Parathyroid adenoma (tissue), 2 donors: ENCODE measurements at regions not wholly inside any gene's neighbourhood (a gene's known extent, or its start where the extent isn't known, plus 50 kb on each side); places are given as distances from the start of the nearest gene placed in this dataset.

Experiments used
- H2AFZ ChIP-seq: fragments of 300-600 bp; sonication (generic); one replicate; pipeline ENCODE4 v1.7.0; 2017; ENCODE audit warnings: antibody characterized with exemption, mild to moderate bottlenecking
- H3K27ac ChIP-seq: fragments of 300-600 bp; sonication (generic); one replicate; pipeline ENCODE4 v1.7.0; 2017
- H3K27me3 ChIP-seq: fragments of 300-600 bp; sonication (generic); one replicate; pipeline ENCODE4 v1.7.0; 2017; ENCODE audit warnings: low read length; ENCODE audit not compliant: control insufficient read depth, insufficient read depth
- H3K36me3 ChIP-seq: fragments of 300-600 bp; sonication (generic); one replicate; pipeline ENCODE4 v1.7.0; 2017; ENCODE audit warnings: low read length; ENCODE audit not compliant: control insufficient read depth, insufficient read depth
- H3K4me1 ChIP-seq: fragments of 300-600 bp; sonication (generic); one replicate; pipeline ENCODE4 v1.7.0; 2017; ENCODE audit warnings: control low read depth
- H3K4me2 ChIP-seq: fragments of 300-600 bp; sonication (generic); one replicate; pipeline ENCODE4 v1.7.0; 2017; ENCODE audit warnings: low read length
- H3K4me3 ChIP-seq: fragments of 300-600 bp; sonication (generic); one replicate; pipeline ENCODE4 v1.7.0; 2017; ENCODE audit warnings: low read depth, low read length
- H3K79me2 ChIP-seq: fragments of 300-600 bp; sonication (generic); one replicate; pipeline ENCODE4 v1.7.0; 2017; ENCODE audit warnings: control low read depth
- H3K9ac ChIP-seq: fragments of 300-600 bp; sonication (generic); one replicate; pipeline ENCODE4 v1.7.0; 2017; ENCODE audit warnings: mild to moderate bottlenecking
- H3K9me3 ChIP-seq: fragments of 300-600 bp; sonication (generic); one replicate; pipeline ENCODE4 v1.7.0; 2017; ENCODE audit warnings: low read length; ENCODE audit not compliant: control insufficient read depth
- TF ChIP-seq, protein P1 (sequence below): fragments of 300-600 bp; sonication (generic); IDR thresholded peaks from one replicate; pipeline ENCODE4 v1.7.0; 2017; ENCODE audit warnings: antibody characterized with exemption, mild to moderate bottlenecking
- donor health status: primary hyperparathyroidism.

DNA sequence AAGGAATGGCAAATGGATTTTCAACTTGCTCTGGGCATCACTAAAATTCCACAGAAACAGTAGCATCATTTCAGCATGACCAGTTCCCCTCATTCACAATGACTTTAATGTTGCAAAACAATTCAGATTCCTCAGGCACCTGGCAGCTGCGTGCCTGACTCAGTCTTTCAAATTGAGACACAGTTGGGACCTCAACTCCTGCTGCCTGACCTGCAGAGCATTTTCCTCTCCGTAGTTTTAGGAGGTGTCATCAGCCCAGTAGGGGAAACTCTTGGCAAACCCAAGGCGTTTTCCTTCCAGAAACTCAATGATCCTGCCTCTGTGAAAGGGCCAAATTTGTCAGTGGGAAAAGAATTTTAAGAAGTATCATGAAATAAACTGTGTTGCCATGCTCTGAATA lies 388.9 kb downstream of the SPRY1 start:
- Histone ChIP-seq H2AFZ (no peak overlapping the region), H3K4me1 (no peaks in the 10 kb centered on the region), H3K36me3 (no peaks in the 10 kb centered on the region), H3K9me3 (no peaks in the 10 kb centered on the region), H3K27ac (no peak overlapping the region), H3K9ac (no peak overlapping the region), H3K4me2 (no peak overlapping the region), H3K27me3 (no peaks in the 10 kb centered on the region), H3K79me2 (no peaks in the 10 kb centered on the region), H3K4me3 (no peak overlapping the region)
- TF ChIP-seq, protein P1, sequence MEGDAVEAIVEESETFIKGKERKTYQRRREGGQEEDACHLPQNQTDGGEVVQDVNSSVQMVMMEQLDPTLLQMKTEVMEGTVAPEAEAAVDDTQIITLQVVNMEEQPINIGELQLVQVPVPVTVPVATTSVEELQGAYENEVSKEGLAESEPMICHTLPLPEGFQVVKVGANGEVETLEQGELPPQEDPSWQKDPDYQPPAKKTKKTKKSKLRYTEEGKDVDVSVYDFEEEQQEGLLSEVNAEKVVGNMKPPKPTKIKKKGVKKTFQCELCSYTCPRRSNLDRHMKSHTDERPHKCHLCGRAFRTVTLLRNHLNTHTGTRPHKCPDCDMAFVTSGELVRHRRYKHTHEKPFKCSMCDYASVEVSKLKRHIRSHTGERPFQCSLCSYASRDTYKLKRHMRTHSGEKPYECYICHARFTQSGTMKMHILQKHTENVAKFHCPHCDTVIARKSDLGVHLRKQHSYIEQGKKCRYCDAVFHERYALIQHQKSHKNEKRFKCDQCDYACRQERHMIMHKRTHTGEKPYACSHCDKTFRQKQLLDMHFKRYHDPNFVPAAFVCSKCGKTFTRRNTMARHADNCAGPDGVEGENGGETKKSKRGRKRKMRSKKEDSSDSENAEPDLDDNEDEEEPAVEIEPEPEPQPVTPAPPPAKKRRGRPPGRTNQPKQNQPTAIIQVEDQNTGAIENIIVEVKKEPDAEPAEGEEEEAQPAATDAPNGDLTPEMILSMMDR: no peak

DNA sequence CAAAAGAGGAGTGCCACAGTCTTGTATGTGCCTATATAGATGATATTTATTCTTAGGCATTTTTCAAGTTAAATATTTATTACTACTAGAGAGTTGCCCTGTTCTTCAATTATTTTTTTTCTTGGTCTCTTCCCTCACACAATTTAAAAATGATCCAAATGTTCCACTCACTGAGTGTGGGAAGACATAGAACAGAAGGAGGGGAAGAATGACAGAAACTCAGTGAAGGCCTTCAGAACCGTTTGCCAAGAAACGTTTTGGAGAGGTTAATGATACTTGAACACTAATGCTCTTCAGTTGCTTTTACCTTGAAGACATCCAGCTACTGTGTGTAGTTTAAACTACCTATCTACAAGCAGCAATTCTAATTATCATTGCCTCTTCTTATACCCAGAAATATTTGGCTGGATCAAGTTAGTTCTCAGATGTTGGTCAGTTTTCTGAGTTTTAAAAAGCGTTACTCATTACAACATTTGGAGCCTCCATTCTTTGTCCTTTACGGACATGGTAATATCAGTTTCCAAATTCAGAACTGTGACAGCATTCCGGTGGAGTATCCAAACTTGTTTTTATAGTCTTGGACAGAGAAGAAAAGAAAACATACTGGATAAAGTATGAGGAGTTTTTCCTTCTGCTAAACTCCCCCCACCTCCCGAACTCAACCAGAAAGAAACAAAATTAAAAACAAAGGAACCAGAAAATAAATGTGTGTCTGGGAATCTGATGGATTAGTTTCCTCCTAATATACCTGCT lies 389.7 kb downstream of the SPRY1 start:
- Histone ChIP-seq H3K27me3 (no peaks in the 10 kb centered on the region), H3K9me3 (no peaks in the 10 kb centered on the region), H3K9ac (no peak overlapping the region), H3K4me1 (no peaks in the 10 kb centered on the region), H3K36me3 (no peaks in the 10 kb centered on the region), H3K4me2 (no peak overlapping the region), H3K4me3 (no peak overlapping the region), H3K79me2 (no peaks in the 10 kb centered on the region), H2AFZ (no peak overlapping the region), H3K27ac (no peak overlapping the region)
- TF ChIP-seq, protein P1: no peak

DNA sequence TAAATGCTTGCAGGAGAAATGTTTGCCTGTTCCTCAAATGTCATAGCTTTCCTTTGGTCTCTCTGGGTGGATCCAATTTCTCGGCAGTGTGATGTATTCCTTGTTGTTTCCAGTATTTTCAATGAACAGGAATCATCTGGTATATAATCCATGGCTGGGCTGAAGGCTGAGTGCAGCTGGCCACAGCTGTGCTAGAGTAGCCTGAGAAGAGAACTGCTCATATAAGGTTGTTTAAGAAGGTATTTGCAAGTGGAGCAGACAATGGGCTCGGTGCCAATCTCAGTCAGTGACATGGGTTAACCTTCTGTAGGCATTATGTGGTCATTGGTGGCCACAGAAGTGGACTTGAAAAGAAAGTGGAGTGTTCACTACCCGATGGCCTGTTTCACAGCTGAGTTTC lies 390.3 kb downstream of the SPRY1 start:
- Histone ChIP-seq H3K27me3 (no peaks in the 10 kb centered on the region), H3K79me2 (no peaks in the 10 kb centered on the region), H3K27ac (no peak overlapping the region), H3K9me3 (no peaks in the 10 kb centered on the region), H3K4me3 (no peak overlapping the region), H3K4me2 (no peak overlapping the region), H3K9ac (no peak overlapping the region), H3K4me1 (no peaks in the 10 kb centered on the region), H2AFZ (no peak overlapping the region), H3K36me3 (no peaks in the 10 kb centered on the region)
- TF ChIP-seq, protein P1: no peak

DNA sequence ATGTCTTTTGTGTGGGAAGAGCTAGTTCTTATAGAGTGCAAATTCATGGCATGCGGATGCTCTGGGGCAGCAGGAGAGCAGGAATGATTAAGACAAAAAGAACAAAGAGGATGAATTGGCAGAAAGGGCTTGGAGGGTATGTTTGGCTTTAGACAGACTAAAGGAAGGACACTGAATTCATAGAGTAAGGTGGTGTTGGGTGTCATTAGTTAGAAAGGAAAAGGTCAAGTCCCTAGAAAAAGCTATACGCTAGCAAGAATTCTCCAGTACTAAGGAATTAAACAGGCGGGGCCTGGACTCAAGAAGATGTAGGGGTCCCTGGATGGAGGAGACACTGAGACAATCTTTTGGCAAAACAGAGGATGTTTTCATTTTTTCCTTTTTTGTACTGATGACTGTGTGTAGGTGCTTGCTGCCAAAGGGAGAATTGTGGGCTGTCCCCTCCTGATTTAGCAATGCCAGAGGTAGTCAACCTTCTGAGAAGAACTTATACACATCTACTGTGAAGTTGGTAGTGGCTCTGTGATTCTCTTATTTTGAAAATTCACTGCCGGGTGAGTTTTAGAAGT lies 391.0 kb downstream of the SPRY1 start:
- no peak overlapping the region for H2AFZ ChIP-seq
- H3K36me3 ChIP-seq: no peaks in the 10 kb centered on the region
- no peaks in the 10 kb centered on the region for H3K4me1 ChIP-seq
- H3K9me3 ChIP-seq: no peaks in the 10 kb centered on the region
- H3K9ac ChIP-seq: no peak overlapping the region
- TF ChIP-seq, protein P1: no peak
- H3K79me2 ChIP-seq: no peaks in the 10 kb centered on the region
- H3K4me2 ChIP-seq: no peak overlapping the region
- no peak overlapping the region for H3K4me3 ChIP-seq
- H3K27ac ChIP-seq: no peak overlapping the region
- no peaks in the 10 kb centered on the region for H3K27me3 ChIP-seq

DNA sequence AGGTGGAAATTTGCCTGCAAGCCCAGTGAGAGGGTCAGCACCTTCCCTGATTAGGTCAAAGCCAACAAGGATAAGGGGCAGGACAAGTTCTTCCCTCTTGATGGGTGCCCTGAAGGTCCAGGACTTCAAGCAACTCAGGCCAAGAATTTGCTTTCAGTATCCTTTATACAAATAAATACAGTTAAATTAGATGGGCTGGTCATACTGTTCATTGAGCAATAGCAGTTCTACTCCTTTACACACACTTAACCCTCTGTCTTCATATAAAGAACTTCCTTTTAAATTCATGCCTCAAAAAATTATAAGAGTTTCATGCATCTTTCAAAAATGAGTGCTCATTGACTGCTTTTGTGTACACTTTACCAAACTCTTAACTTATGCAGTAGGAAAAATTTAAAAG lies 392.0 kb downstream of the SPRY1 start:
- no peak overlapping the region for H2AFZ ChIP-seq
- H3K36me3 ChIP-seq: no peaks in the 10 kb centered on the region
- H3K4me3 ChIP-seq: no peak overlapping the region
- no peak overlapping the region for H3K4me2 ChIP-seq
- H3K79me2 ChIP-seq: no peaks in the 10 kb centered on the region
- no peaks in the 10 kb centered on the region for H3K4me1 ChIP-seq
- no peak overlapping the region for H3K9ac ChIP-seq
- H3K27ac ChIP-seq: no peak overlapping the region
- TF ChIP-seq, protein P1: no peak
- no peaks in the 10 kb centered on the region for H3K9me3 ChIP-seq
- no peaks in the 10 kb centered on the region for H3K27me3 ChIP-seq
